ENCODE measurements at regions not wholly inside any gene's neighbourhood (a gene's known extent, or its start where the extent isn't known, plus 50 kb on each side); places are given as distances from the start of the nearest gene placed in this dataset.

- no peak overlapping the region for H3K4me2 ChIP-seq (ENCODE audit: insufficient read depth, insufficient read length, low read length)
- no peaks in the 10 kb centered on the region for H3K79me1 ChIP-seq (ENCODE audit: insufficient read depth, low read depth, low read length, poor library complexity, severe bottlenecking)
- no peaks in the 10 kb centered on the region for H4K20me1 ChIP-seq (ENCODE audit: control insufficient read depth, insufficient read depth, insufficient read length)
- H3K56ac ChIP-seq (ENCODE audit: insufficient read length, low read depth, low read length), result no peak overlapping the region
- no peak overlapping the region for H4K5ac ChIP-seq (ENCODE audit: insufficient read length, low read depth, low read length)
- no peak overlapping the region for H2BK12ac ChIP-seq (ENCODE audit: insufficient read length, low read depth, low read length)
- Mint-ChIP-seq H3K27ac (no peak overlapping the region), H3K36me3 (ENCODE audit: insufficient read depth in 1 of 3, low read depth in 3 of 3) (no peaks in the 10 kb centered on the region; a peak in 1 of 7 replicates), H3K27me3 (ENCODE audit: low read depth) (peaks cover 1% of the 10 kb centered on the region; the same call in 1 of the 2 replicates), H3K4me3 (no peak overlapping the region), H3K9me3 (no peaks in the 10 kb centered on the region; a peak in 1 of 5 replicates), H3K4me1 (peaks cover 4 to 13% of the 10 kb centered on the region in 2 experiments)
- H2AFZ ChIP-seq (ENCODE audit: low read length), result no peak overlapping the region
- TF ChIP-seq CTCF (conservative IDR thresholded peaks at IDR 0.05), result no peak
- H3K23me2 ChIP-seq (ENCODE audit: insufficient read length, low read depth, low read length, poor library complexity, severe bottlenecking), result no peaks in the 10 kb centered on the region
- H2AK5ac ChIP-seq (ENCODE audit: insufficient read length, low read length), result no peak overlapping the region
- H3K27ac ChIP-seq (ENCODE audit: insufficient read length, low read depth, low read length), result no peak overlapping the region
- no peaks in the 10 kb centered on the region for H3K9me3 ChIP-seq (ENCODE audit: control insufficient read depth, low read depth, low read length)
- no peak overlapping the region for H2BK5ac ChIP-seq (ENCODE audit: insufficient read length, low read length)
- no peak overlapping the region for H3K14ac ChIP-seq (ENCODE audit: insufficient read depth, low read length)
- no peak overlapping the region for H3K23ac ChIP-seq (ENCODE audit: insufficient read length, low read depth, low read length)
- H3K4me1 ChIP-seq (ENCODE audit: insufficient read depth, low read length), result no peaks in the 10 kb centered on the region; the same call in 1 of the 2 replicates
- H3K18ac ChIP-seq (ENCODE audit: insufficient read length, low read depth, low read length), result no peak overlapping the region
- WGBS (ENCODE audit: extremely low coverage, insufficient read length, low lambda C conversion rate), result no CpG with 5 or more reads among the region's 2 CpGs
- H2BK15ac ChIP-seq (ENCODE audit: low read depth, low read length), result no peak overlapping the region
- H3T11ph ChIP-seq (ENCODE audit: low read length), result no peak overlapping the region
- no peak overlapping the region for H3K9ac ChIP-seq (ENCODE audit: extremely low read depth, insufficient read length, low read length)
- no peak for DNase-seq
- H2BK20ac ChIP-seq (ENCODE audit: low read depth, low read length, poor library complexity, severe bottlenecking), result no peak overlapping the region
- H4K8ac ChIP-seq (replicated peaks; ENCODE audit: insufficient read length, low read depth, low read length), result no peak overlapping the region
- no peaks in the 10 kb centered on the region for H3K27me3 ChIP-seq (ENCODE audit: insufficient read depth, low read length)
- H3K4ac ChIP-seq (ENCODE audit: low read depth, low read length), result no peak overlapping the region
- no peak overlapping the region for H2BK120ac ChIP-seq (ENCODE audit: low read depth, low read length, poor library complexity, severe bottlenecking)
- H3K79me2 ChIP-seq (ENCODE audit: insufficient read depth, low read length), result no peaks in the 10 kb centered on the region
- H4K91ac ChIP-seq (ENCODE audit: insufficient read length, low read depth, low read length), result no peak overlapping the region
Measured at GRCh38 chr10:111921821-111922220, 261.7 kb downstream of the GPAM start.
